ENCODE measurements at regions not wholly inside any gene's neighbourhood (a gene's known extent, or its start where the extent isn't known, plus 50 kb on each side); places are given as distances from the start of the nearest gene placed in this dataset.
"Not testable (repeated sequence)": the region's sequence is repeated elsewhere in the genome, so short reads cannot be mapped to it uniquely, and the experiment has no call there.

DNA sequence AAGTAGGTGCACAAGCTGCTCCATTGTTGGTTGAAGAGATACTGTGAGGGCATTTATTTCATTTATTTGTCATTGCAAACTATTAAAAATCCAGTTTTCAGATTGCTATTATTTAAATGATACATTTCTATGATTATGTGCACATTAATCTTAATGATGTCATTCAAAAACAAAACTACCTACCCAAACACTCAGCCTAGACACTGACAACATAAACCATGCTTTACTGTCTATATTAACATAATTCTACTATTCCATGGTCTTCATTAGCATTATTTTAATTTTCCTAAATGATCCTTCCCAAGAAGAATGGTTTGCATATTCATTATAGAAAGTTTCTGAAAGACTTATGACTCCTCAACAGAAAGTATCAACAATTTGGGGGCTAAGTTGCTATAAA, 813.0 kb upstream of the SLITRK5 start:
- no peak for DNase-seq (ENCODE audit: low spot score)

DNA sequence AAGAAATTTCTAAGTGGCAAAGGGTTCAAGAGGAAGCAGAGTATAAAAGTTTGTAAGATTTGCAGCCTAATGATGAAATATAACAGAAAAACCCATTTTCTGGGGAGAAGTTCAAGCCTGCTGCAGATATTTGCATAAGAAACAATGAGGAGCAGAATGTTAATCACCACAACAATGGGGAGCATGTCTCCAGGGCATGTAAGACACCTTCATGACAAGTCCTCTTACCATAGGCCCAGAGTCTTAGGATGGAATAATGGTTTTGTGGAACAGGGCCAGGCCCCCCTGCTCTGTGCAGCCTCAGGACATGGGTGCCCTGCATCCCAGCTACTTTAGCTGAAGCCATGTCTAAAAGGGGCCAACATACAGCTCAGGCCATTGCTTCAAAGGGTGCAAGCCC, 809.0 kb upstream of the SLITRK5 start:
- DNase-seq (ENCODE audit: low spot score), result no peak

DNA sequence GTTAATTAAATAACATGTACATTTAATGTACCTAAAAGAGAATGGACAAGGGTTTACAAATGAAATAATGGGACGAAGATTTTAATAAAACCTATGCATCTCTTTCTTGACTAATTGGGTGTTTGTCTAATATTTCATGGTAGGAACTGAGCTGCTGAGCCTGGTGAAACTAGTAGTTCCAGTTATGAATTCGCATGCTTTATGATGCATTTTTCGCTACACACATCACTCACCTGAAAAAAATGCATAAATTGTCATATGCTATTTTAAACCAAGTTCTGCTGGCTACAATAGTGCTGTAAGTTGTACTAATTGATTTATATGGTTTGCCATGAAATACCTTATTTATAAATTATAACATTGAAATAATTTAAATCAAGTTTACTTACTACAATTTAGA, 806.8 kb upstream of the SLITRK5 start:
- DNase-seq (ENCODE audit: low spot score), result no peak

DNA sequence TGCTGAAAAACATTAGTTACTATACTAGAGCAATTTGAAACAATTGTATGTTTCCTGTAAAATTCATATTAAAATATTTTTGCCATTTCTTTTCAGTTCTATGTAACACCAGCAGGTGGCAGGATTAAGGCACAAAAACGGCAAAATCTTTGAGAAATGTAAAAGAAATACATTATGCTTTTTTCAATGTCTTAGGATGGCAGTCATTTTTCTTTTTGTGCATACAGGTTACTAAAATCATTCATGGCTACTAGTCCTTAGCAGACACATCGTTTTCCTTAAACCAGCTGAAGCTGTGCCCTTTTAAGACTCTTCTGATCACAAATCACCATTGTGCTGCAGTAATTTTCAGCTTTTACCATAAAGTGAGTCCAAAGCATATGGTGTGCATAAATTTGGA, 800.7 kb upstream of the SLITRK5 start:
- no peak for DNase-seq (ENCODE audit: low spot score)

DNA sequence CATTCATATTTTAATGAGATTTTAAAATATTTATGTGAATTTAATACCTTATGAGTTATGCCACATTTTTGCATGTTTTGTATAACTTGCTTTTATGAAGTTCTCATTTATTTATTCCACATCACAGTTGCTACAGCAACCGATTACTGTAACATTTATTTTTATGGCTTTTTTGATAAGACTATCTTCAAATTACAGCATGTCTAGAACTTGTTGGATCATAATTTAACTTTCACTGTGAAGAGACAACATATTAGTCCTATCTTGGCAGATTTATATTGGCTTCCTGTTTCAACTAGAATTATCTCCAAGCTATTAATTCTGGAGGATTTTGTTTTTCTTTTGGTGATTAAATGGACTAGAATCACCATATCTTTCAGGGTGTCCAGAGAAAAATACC, 793.7 kb upstream of the SLITRK5 start:
- DNase-seq (ENCODE audit: low spot score), result no peak

DNA sequence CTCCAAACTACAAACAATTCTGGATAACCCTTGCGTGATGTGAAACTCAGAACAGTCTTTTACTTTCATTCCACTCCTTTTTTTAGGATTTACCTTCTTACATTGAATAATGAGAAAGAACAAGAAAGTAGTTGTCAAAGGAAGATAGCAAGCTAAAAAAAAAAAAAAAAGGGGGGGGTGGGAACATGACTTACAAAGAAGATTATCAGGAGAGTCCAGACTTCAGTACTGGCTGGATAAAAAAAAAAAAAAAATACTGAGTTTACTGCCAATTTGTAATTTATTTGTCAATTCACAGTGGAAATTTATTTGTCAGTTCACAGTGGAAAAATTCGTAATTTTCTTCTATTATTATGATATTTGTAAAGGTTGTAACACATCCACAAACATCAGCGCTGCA, 792.4 kb upstream of the SLITRK5 start:
- DNase-seq (ENCODE audit: low spot score), result no peak

DNA sequence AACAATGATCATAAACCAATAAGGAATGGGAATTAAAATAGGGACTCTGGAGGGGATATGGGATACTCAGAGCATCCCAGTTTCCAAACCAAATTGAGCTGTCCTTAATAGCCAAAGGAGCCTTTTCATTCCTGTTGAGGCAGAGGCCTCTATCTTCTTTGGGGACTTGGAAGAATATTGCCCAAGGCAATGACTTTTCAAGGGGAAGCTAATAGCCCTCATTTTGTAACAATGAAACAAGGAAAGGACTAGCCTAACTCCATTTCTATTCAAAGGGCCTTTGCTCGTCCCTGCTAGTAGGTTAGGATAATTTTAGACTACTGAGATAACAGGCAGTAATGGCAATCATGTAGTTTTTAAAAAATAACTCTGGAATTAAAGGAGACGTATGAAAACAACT, 789.8 kb upstream of the SLITRK5 start:
- no peak for DNase-seq (ENCODE audit: low spot score)

DNA sequence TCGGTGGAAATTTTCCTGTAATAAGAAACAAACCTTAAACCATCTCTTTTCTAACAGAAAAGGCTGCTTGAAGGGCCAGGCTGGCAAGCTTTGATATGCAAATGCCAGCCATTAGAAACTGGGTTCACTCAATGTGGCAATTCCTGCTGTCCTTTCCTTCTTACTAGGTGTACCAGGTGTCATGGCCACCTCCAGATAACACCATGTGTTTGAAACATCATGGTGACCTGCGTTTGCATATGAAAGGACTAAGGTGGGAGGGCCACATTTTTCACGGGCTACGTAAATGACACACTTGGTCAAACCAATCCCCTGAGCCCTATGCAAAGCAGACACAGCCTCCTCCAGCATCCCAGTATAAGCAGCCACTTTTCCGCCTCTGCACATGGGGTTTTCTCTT, 789.1 kb upstream of the SLITRK5 start:
- DNase-seq (ENCODE audit: low spot score), result no peak

DNA sequence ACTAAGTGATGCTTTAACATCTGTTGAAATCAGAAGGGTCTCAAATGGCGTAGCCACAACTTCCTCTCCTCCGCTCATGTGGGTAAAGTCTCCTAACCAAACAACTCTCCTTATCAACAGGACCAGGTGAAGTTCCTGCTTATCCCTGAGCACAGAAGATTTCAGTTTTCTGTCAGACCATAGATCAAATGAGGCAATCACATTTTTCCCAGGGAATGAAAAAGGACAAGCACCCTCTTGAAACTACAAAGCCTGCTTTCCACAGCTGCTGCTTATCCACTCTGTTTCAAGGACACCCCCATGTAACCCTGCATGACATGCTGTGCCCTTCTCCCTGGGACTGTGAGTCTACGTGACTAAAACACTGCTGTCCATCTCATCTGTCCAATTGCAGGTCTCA, 788.3 kb upstream of the SLITRK5 start:
- no peak for DNase-seq (ENCODE audit: low spot score)

DNA sequence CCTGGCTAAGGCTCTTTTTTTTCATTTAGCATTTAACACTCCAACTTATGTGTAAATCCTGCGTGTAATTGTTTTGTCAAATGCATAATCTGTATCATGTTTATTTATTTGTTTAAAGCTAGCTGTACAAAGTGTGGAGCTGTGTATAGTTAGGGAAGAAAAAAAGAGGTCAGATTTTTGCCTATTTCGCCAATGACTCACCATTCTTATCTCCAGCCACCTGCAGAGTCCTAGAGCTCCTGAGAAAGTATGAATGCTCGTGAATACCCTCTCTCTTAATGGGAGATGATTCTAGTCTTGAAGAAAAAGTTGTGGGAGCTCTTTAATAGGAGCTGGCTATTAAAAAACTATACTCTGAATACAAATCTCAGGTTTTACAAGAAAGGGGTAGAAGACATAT, 778.8 kb upstream of the SLITRK5 start:
- DNase-seq (ENCODE audit: low spot score), result no peak

DNA sequence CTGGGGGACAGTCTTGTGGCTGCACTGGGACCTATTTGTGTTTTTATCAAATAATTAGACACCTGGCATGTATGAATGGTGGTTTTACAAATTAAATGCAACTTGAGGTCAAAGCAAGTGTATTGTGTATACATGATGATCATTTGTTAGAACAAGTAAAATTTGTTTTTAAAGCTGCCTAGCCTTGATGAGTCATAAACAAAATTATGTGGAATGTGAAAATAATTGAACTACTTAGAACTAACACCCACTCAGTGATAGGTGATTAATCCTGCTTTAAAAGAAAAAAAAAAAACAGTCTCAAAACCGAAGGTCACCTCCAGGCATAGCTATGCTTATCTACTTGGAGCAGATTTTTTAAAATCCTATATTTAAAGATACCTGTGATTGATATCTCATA, 770.3 kb upstream of the SLITRK5 start:
- DNase-seq (ENCODE audit: low spot score), result no peak

DNA sequence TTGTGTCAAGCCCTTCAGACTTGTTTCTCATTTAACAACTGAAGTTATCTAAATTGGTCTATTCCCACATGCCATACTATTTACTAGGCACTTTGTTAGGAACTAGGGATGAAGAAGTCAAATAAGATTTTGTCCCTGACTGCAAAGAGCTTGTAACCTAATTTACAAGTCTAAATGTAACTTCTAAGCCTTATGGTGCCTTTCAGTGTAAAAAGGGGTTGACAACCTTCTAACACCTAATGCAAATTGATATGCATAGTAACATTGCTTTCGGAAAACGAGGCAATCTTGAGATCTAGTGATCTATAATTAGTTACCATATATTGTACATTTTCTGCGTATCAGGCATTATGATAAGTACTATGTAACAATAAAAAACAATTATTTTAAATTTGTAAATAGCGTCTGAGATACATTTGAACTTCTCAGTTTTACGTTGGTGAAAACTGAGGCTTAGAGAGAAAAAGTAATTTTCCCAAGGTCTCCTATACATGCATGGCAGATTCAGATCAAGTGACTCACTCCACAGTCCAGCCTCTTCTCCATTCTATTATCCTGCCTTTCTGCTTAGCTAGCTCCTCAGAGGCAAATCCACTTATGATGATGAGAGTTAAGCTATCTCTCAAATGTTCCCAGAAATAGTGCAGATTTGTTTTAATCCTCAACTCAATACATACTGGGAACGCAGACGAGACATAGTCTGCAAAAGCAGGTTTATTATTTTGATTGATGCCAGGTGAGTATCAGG, 764.9 kb upstream of the SLITRK5 start:
- no peak for DNase-seq (ENCODE audit: low spot score)

DNA sequence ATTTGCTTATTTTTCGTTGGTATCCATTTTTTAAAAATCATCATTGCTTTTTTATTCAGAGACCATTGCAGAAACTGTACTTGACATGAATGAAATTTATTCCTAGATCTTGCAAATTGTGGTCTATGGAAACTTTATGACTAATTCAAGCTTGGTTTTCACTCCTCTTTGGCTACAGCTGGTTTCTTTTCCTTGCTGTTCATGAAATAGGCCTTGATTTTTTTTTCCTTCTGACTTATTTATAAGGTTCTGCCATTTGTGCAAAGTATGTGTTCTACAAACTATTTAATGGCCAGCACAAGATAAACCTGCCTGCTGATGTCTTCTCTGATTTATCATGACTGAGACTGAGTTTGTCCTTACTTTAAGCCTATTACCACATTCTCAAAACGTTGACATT, 764.0 kb upstream of the SLITRK5 start:
- DNase-seq (ENCODE audit: low spot score), result no peak

DNA sequence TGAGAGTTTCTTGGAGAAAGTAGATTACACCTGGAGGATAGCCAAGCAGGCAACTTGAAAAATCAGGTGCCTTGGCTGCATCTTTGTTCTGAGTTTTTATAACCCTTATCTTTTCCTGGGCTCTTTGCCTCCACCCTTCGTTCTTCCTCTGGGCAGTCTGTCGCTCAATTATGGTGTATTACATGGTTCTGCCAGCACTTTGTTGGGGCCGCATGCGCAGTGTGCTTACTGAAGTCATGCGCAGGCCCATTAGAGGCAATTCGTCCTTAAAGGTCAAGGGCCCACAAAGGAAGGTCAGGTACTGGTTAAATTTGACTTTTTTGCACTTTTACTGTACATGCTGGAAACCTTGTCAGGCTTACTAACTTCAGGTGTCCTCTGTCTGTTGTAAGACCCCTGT, 761.9 kb upstream of the SLITRK5 start:
- no peak for DNase-seq (ENCODE audit: low spot score)

DNA sequence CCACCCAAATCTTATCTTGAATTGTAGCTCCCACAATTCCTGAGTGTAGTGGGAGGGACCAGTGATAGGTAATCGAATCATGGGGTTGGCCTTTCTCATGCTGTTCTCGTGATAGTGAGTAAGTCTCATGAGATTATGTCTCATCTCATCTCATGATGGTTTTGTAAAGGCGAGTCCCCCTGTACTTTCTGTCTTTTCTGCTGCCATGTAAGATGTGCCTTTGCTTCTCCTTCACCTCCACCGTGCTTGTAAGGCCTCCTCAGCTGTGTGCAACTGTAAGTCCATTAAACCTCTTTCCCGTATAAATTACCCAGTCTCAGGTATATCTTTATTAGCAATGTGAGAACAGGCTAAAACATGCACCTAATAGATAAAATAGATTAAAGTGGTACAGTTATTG, 756.4 kb upstream of the SLITRK5 start:
- no peak for DNase-seq (ENCODE audit: low spot score)

DNA sequence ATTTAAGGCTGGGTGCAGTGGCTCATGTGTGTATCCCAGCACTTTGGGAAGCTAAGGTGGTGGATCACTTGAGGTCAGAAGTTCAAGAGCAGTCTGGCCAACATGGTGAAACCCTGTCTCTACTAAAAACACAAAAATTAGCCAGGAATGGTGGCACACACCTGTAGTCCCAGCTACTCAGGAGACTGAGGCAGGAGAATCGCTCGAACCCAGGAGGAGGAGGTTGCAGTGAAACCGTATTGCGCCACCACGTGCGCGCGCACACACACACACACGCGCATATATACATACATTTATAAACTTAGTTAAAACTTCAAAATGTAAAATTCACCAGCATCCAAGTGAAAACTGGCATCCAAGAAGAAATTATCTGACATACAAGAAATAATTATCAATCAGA, 753.7 kb upstream of the SLITRK5 start:
- DNase-seq (ENCODE audit: low spot score), result not testable (repeated sequence)

DNA sequence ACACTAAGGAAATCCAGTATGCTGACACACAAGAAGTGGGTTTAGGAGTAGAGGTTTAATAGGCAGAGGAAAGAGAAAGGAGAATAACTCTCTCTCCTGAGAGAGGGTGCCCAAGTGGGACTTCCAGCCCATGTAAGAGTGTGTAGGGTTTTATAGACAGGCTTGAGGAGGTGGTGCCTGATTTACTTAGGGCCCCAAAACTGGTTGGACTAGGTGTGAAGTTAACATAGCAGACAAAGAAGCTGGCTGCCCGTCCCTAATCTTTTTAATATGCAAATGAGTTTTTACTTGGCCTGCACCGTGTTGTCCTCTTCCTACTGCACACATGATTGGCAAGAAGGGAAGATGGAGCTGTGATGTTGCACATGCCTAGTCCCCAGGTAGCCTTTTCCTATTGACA, 752.5 kb upstream of the SLITRK5 start:
- DNase-seq (ENCODE audit: low spot score), result no peak

DNA sequence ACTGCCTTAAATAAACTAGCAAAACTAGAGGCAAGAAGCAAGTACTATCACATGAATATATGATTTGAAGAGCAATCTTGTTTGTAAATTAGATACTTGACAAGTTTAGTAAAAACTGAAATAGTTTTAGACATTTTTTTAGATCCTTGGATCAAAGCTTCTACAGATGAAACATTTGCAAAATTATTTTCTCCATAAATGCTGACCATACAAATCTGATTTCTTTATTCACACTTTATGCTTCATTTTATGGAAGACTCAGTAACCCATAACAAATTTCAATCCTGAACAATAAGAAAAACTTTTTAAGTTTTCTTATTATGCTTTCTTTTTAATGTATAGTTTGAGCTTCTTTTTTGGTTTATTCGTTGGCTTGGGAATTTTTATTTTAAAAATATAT, 750.2 kb upstream of the SLITRK5 start:
- DNase-seq (ENCODE audit: low spot score), result no peak

DNA sequence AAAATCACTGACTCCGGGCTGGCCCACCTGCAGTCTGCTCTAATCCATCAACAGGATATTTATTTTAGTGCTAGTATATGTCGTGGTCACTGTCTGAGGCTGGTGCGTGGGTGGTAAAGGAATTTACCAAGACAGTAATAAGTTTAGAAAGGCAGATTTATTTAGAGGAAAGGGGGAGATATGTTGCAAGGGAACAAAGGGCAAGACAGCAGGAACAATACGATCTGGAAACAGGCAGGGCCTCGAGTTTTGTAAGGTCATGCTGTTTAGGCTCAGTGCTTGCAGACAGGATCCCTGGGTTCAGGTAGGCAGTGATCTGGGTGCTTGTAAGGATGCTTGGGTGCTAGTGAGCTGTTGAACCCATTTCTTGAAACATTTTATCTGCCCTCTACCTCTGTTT, 748.2 kb upstream of the SLITRK5 start:
- no peak for DNase-seq (ENCODE audit: low spot score)

DNA sequence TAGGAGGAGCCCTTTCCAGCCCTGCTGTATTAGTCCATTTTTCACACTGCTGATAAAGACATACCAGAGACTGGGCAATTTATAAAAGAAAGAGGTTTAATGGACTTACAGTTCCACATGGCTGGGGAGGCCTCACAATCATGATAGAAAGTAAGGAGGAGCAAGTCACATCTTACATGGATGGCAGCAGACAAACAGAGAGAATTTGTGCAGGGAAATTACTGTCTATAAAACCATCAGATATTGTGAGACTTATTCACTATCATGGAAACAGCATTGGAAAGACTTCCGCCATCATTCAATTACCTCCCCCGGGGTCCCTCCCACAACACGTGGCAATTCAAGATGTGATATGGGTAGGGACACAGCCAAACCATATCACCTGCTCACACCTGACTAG, 744.3 kb upstream of the SLITRK5 start:
- DNase-seq (ENCODE audit: low spot score), result not testable (repeated sequence)

DNA sequence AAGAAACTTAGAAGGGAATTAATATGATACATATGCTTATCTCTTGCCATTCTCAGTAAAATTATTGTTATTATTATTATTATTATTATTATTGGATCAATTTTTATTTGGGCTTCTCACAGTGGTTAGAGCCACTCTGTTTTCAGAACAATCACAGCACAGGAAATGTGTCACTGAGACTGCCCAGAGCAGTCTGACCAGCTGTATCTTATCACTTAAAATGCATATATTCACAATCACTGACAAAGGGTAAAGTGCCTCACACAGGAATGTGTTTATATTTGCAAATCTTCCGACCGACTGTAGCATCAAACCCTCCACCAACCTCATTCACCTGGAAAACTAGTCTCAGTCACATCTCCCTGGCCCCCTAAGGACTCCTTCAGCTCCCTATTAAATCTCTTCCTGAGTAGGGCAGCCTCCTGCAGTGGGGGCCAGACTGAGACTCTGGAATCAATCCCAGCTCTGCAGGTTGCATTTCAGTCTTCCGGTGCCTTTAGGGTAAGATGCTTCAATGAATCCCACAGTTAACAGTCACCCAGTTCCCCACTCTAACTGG, 738.3 kb upstream of the SLITRK5 start:
- no peak for DNase-seq (ENCODE audit: low spot score)

DNA sequence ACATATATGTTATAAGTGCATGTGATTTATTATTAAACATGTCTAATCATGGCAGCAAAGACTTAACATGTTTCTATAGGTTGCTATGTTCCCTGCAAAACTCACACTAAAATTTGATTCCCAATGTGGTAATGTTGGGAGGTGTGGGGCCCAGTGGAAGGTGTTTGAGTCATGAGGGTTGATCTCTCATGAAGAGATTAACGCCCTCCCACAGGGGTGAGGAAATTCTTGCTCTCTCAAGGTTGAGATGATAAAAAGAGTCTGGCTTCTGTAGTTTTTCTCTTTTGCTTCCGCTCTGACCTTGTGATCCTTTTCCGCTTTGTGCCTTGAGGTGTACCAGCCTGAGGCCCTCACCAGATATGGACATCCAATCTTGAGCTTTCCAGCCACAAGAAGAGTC, 737.5 kb upstream of the SLITRK5 start:
- no peak for DNase-seq (ENCODE audit: low spot score)

DNA sequence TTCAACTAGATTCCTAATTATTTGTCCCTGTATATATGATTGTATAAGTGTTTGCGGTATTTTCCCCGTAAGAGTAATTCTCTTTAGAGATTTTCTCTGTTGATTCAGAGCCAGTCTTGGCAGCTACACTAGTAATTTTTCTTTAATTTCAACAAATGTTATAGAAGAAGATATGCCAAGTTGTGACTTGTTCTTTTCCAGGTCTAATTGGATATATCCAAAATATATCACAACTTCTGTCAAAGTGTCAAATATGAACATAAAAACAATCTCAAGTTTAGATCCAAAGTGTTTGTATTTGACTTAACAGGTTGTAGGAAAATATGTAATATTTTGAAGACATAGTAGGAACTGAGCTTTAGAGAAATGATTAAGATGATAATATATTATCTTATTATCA, 733.9 kb upstream of the SLITRK5 start:
- no peak for DNase-seq (ENCODE audit: low spot score)

DNA sequence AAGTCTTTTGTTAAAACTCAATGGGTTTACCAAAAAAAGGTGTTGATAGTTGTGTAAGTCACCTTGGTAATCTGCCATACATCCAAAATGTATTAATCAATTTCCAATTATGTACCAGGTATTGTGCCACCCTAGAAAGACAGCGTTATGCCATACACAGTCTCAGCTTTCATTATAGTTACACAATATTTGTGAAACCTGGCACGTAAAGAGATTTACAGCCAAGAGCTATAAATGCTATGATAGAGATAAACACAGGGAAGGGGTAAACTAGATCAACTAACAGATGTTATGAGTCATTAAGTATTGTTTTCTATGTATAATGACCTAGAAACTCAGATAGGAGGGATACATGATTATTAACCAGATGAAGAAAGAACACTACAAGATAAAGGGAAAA, 725.6 kb upstream of the SLITRK5 start:
- DNase-seq (ENCODE audit: low spot score), result no peak
